SK-N-MC (cell line): ENCODE measurements at regions not wholly inside any gene's neighbourhood (a gene's known extent, or its start where the extent isn't known, plus 50 kb on each side); places are given as distances from the start of the nearest gene placed in this dataset.

Experiments used
- EZH2 ChIP-seq: fragments of 200-600 bp; sonication (generic); IDR thresholded peaks from one replicate; pipeline ENCODE4 v1.6.1; 2017; ENCODE audit warnings: antibody characterized with exemption
- FOXP2 ChIP-seq: optimal IDR thresholded peaks from 2 replicates; pipeline ENCODE3; 2011; ENCODE audit warnings: mild to moderate bottlenecking, moderate library complexity; ENCODE audit not compliant: insufficient read depth; ENCODE audit errors: extremely low read length, control extremely low read depth
- POLR2AphosphoS5 ChIP-seq: IDR thresholded peaks from 2 replicates; pipeline ENCODE4 v1.6.1; 2012; ENCODE audit warnings: mild to moderate bottlenecking, low read depth, low read length, borderline replicate concordance

DNA sequence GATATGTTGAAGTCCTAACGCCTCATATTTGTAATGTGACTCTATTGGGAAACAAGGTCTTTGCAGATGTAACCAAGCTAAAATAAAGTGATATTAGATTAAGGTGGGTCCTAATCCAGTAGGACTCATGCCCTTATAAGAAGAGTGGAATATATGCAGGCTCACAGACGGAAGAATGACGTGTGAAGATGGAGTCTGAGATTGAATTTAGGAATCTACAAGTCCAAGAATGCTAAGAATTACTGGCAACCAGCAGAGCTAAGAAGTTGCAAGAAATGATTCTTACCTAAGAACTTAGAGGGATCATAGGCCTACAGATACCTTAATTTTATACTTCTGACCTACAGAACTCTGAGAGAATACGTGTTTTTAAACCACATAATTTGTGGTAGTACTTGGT lies 350.0 kb upstream of the ST8SIA4 start:
- no peak for TF ChIP-seq EZH2
- TF ChIP-seq FOXP2 = no peak
- TF ChIP-seq POLR2AphosphoS5 = no peak
